HepG2 (cell line): ENCODE measurements at regions not wholly inside any gene's neighbourhood (a gene's known extent, or its start where the extent isn't known, plus 50 kb on each side); places are given as distances from the start of the nearest gene placed in this dataset.

ENCODE experiments used
- ATAC-seq: fragments of 200-7000 bp; cut with Tn5 transposase; 3 replicates; pipeline ENCODE4 v1.9.1; 2020; ENCODE audit warnings: mild to moderate bottlenecking, moderate library complexity
- BruUV-seq: library from RNA; stranded (reverse); fragments of 400-500 nt; replicated peaks from 2 replicates; lab custom pipeline; 2021; lab: Mats Ljungman, UMichigan
- CTCF ChIA-PET: fragments of 300-600 bp; formaldehyde crosslinking; extraction: SDS; loops from one replicate; lab custom pipeline; 2021; ENCODE audit warnings: low total read pairs, inconsistent platforms, low intra/inter-chr PET ratio; lab: Yijun Ruan, JAX
- POLR2A ChIA-PET: fragments of 350-600 bp; sonication (Branson Sonifier 250); formaldehyde crosslinking; loops from one replicate; lab custom pipeline; 2020; ENCODE audit warnings: antibody characterized with exemption, inconsistent platforms; lab: Yijun Ruan, JAX
- DNase-seq: peaks from one replicate; pipeline ENCODE4 v3.0.0-alpha.2; 2015; ENCODE audit warnings: low spot score
- FAIRE-seq: peaks from 3 replicates; lab custom pipeline; 2011; peaks lifted over from hg19 to GRCh38; lab: Jason Lieb, UNC
- H2AFZ ChIP-seq: one replicate; pipeline ENCODE4 v1.6.1; 2011; ENCODE audit warnings: low read length, inconsistent platforms
- H3K27ac ChIP-seq: fragments of 300-600 bp; 3 replicates; pipeline ENCODE4 v1.8.0; 2011; ENCODE audit warnings: mixed run types, mild to moderate bottlenecking, mixed read lengths, low read length, inconsistent platforms; ENCODE audit not compliant: insufficient read depth; ENCODE audit errors: extremely low read length
- H3K27me3 ChIP-seq, 2 experiments: fragments of 200-600 bp in 1 of 2; 2 replicates in 1 of 2; 3 replicates in 1 of 2; pipeline versions ENCODE4 v1.6.0 to v1.8.0; 2011; ENCODE audit warnings: low read length in 2 of 2, mild to moderate bottlenecking in 2 of 2, moderate library complexity in 2 of 2, inconsistent platforms in 1 of 2; ENCODE audit not compliant: insufficient read depth in 2 of 2, control insufficient read depth in 1 of 2
- H3K36me3 ChIP-seq, 2 experiments: fragments of 200-600 bp in 1 of 2; replicated peaks in 1 of 2; 2 replicates in 1 of 2; 3 replicates in 1 of 2; pipeline versions ENCODE4 v1.5.1 to v1.8.0; 2011; ENCODE audit warnings: low read length in 2 of 2, inconsistent platforms in 1 of 2; ENCODE audit not compliant: insufficient read depth in 2 of 2, control insufficient read depth in 1 of 2
- H3K4me1 ChIP-seq: 2 replicates; pipeline ENCODE4 v1.5.1; 2012; ENCODE audit warnings: low read length, inconsistent platforms; ENCODE audit not compliant: insufficient read depth
- H3K4me2 ChIP-seq: 2 replicates; pipeline ENCODE4 v1.6.0; 2011; ENCODE audit warnings: low read depth, low read length, inconsistent platforms
- H3K4me3 ChIP-seq, 3 experiments: fragments of 200-600 bp in 1 of 3; sonication (generic), shearing (Covaris generic) in 1 of 3; replicated peaks in 1 of 3; 2 replicates each; pipeline ENCODE4 v1.5.1; 2011 to 2016; ENCODE audit warnings: low read length in 3 of 3, inconsistent platforms in 2 of 3, low read depth in 2 of 3, mild to moderate bottlenecking in 2 of 3, control low read depth in 1 of 3, mixed read lengths in 1 of 3; ENCODE audit not compliant: insufficient read depth in 1 of 3
- H3K79me2 ChIP-seq: one replicate; pipeline ENCODE4 v1.6.1; 2011; ENCODE audit warnings: low read length, inconsistent platforms; ENCODE audit not compliant: insufficient read depth
- H3K9ac ChIP-seq: 2 replicates; pipeline ENCODE4 v1.6.0; 2011; ENCODE audit warnings: mild to moderate bottlenecking, low read depth, low read length, inconsistent platforms; ENCODE audit not compliant: insufficient read depth
- H3K9me3 ChIP-seq: 2 replicates; pipeline ENCODE4 v1.5.1; 2012; ENCODE audit warnings: mild to moderate bottlenecking, low read length
- H4K20me1 ChIP-seq: 2 replicates; pipeline ENCODE4 v1.6.0; 2011; ENCODE audit warnings: inconsistent platforms, mild to moderate bottlenecking, low read length, moderate library complexity; ENCODE audit not compliant: insufficient read depth
- HES4 ChIP-seq: sonication (generic); formaldehyde crosslinking; IDR thresholded peaks from 2 replicates; pipeline ENCODE4 v1.9.0; 2021; ENCODE audit warnings: mild to moderate bottlenecking, missing genetic modification reagents, borderline replicate concordance
- HMG20A ChIP-seq: IDR thresholded peaks from 2 replicates; pipeline ENCODE4 v1.6.1; 2016; ENCODE audit warnings: borderline replicate concordance
- IRF9 ChIP-seq: sonication (generic); formaldehyde crosslinking; IDR thresholded peaks from 2 replicates; pipeline ENCODE4 v1.8.0; 2022; ENCODE audit warnings: missing genetic modification reagents, mild to moderate bottlenecking, borderline replicate concordance
- WGBS: methylation state at CpG from one replicate; pipeline ENCODE4 v1.1.6; 2017; ENCODE audit warnings: low lambda C conversion rate; 5-methylcytosine and 5-hydroxymethylcytosine counted together
- in situ Hi-C: cut with HindIII; loops from 2 replicates; pipeline ENCODE4 v1.10.0; 2017; ENCODE audit warnings: low pct_unique_long_range_greater_than_20kb; ENCODE audit not compliant: extremely low pct_ligation_motif_present
- intact Hi-C: fragments of 100-400 bp; cut with micrococcal nuclease; formaldehyde crosslinking; loops from one replicate; pipeline ENCODE4 v1.10.0; 2022; ENCODE audit not compliant: unreplicated experiment

GRCh38 chr11:71343828-71344400, 91.5 kb upstream of the SHANK2 start:
- ATAC-seq = peak; percentile 12; the same call in 2 of the 3 replicates
- H3K4me2 ChIP-seq = no peak overlapping the region; the same call in 1 of the 2 replicates
- in situ Hi-C loops = no loop called here

More at GRCh38 chr11:71343828-71344400, 91.5 kb upstream of the SHANK2 start:
- DNase-seq = no peak
- no peaks in the 10 kb centered on the region for H3K9me3 ChIP-seq
- H4K20me1 ChIP-seq = no peaks in the 10 kb centered on the region
- H3K4me3 ChIP-seq = no peak overlapping the region
- intact Hi-C loops = no loop called here
- H3K27me3 ChIP-seq = peaks cover 19 to 80% of the 10 kb centered on the region in 2 experiments
- FAIRE-seq = no peak
- 28% methylated on average over 10 of the region's 11 CpGs for WGBS
- TF ChIP-seq HES4 (CRISPR knock-in tag) (no peak), HMG20A (CRISPR knock-in tag) (no peak), IRF9 (CRISPR knock-in tag) (0 out of 2 replicates have a peak, but pooled peaks have one; percentile 10)
- no peak overlapping the region for H3K27ac ChIP-seq
- BruUV-seq = no TSS peak
- no peak overlapping the region for H2AFZ ChIP-seq
- H3K4me1 ChIP-seq = peaks cover 18% of the 10 kb centered on the region
- no peaks in the 10 kb centered on the region for H3K36me3 ChIP-seq
- ChIA-PET POLR2A (no interaction called here), CTCF (interaction anchor here (1.5 to 2.1 kb wide), 2 partner anchors 93 to 223 kb away, joined by 3 to 7 read pairs; no protein-coding TSS in a partner anchor)
- no peaks in the 10 kb centered on the region for H3K79me2 ChIP-seq
- no peak overlapping the region for H3K9ac ChIP-seq
